Amygdala (tissue), 56 donors: ENCODE measurements at regions not wholly inside any gene's neighbourhood (a gene's known extent, or its start where the extent isn't known, plus 50 kb on each side); places are given as distances from the start of the nearest gene placed in this dataset.
"Not testable (repeated sequence)": the region's sequence is repeated elsewhere in the genome, so short reads cannot be mapped to it uniquely, and the experiment has no call there.

Source experiments
- DNase-seq, 56 donors: peaks; one replicate each; lab custom pipeline; 2025; lab: John Stamatoyannopoulos, UW

DNA sequence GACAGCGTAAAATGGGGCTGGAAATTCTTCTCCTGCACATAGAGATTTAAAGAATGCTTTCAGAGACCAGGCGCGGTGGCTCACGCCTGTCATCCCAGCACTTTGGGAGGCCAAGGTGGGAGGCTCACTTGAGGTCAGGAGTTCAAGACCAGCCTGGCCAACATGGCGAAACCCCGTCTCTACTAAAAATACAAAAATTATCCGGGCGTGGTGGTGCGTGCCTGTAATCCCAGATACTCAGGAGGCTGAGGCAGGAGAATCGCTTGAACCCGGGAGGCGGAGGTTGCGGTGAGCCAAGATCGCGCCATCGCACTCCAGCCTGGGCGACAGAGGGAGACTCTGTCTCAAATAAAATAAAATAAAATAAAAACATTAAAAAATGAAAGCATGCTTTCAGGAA, 107.4 kb downstream of the CRLF2 start:
- not testable (repeated sequence) for DNase-seq

- DNase-seq: no peak
These were observed 109.1 kb downstream of the CRLF2 start for GRCh38 chrX:1103360-1103759.

DNA sequence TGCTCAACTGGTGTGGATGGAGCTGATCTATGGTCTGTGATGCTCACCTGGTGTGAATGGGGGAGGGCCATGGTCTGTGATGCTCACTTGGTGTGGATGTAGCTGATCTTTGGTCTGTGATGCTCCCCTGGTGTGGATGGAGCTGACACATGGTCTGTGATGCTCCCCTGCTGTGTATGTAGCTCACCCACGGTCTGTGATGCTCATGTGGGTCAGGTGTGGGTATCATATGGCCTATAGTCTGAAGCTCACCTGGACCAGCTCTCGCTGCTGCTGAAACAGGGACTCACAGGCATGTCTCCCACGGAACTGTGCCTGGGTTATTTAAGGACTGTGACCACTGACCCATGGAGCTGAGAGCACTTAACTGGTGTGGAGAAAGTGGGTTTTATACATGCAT, 109.7 kb downstream of the CRLF2 start:
- no peak for DNase-seq

- not testable (repeated sequence) for DNase-seq
These were observed 110.2 kb downstream of the CRLF2 start for GRCh38 chrX:1102221-1102620.

DNA sequence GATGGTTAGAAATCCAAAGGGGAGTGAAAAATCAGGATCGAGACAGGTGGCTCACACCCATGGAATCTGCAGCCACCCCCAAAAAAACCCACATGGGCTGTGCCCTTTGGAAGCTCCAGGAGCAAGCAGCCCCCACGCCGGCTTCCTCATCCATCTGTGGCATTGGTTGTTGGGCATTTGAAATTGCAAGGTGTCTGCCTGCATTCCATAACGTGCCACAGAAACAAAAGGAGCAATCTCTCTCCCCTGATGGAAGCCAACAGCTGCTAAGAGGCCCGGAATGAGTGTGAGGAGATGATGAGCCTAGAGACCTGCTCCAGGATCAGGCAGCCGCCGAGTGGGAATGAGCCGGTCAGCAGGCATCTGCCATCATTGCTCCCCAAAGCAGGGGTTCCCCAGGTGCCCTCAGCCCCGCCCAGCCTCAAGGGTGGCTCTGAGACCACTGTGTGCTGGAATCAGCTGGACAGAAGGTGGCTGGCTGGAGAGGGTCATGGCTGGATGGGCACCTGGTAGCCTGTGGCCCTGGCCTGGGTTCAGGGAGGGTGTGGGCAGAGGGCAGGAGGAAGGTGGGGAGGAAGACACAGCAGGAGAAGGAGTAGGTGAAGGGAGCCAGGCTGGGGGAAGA, 113.2 kb downstream of the CRLF2 start:
- DNase-seq: no peak

DNA sequence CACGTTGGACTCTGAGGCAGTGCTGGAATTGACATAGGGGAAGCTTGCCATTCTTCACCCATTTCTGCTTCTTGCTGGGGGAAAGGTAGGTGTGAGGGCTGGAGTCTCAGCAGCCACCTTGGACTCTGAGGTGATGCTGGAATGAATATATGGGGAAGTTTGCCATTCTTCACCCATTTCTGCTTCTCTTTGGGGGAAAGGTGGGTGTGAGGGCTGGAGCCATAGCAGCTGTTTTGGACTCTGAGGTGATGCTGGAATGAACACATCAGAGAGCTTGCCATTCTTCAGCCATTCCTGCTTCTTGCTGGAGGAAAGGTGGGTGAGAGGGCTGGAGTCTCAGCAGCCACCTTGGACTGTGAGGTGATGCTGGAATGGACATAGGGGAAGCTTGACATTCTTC, 115.1 kb downstream of the CRLF2 start:
- no peak for DNase-seq

GRCh38 chrX:1094566-1095333, 117.7 kb downstream of the CRLF2 start:
- DNase-seq: no peak

GRCh38 chrX:1093586-1094421, 118.6 kb downstream of the CRLF2 start:
- no peak for DNase-seq

- DNase-seq: no peak
These were observed 119.3 kb downstream of the CRLF2 start for GRCh38 chrX:1093121-1093520.

DNA sequence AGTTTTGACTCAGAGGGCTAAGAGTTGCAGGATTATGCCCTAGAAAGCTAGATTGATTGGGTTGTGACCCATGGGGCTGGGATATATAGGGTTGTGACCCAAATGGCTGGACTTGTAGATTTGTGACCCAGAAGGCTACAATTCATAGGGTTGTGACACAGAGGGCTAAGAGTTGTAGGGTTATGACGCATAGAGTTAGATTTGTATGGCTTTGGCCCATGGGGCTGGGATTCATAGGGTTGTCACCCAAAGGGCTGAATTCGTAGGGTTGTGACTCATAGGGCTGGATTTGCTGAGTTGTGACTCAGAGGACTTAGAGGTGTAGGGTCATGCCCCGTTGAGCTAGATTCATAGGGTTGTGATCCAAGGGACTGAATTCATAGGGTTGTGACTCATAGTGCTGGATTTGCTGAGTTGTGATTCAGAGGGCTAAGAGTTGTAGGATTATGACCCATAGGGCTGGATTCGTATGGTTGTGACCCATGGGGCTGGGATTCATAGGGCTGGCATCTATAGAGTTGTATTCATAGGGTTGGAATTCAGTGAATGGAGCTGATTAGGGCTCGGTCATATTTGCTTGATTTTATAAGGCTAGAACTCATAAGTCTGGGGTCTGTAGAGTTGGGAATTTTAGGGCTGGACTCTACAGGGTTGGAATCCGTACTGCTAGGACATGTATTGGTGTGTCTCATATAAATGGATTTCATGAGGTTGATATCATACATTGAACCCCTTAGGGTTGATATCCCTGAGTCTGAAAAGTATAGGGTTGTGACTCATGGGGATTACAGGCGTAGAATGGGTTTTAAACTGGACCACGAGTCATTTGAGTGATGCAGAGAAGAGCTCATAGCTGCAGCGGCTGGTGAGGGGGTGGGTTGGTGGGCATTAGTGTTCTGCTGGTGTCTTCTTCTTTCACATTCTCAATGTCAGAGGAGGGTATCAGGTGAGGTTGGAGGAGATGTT, 125.7 kb downstream of the CRLF2 start:
- DNase-seq: no peak

GRCh38 chrX:1085871-1086270, 126.6 kb downstream of the CRLF2 start:
- DNase-seq: not testable (repeated sequence)

DNA sequence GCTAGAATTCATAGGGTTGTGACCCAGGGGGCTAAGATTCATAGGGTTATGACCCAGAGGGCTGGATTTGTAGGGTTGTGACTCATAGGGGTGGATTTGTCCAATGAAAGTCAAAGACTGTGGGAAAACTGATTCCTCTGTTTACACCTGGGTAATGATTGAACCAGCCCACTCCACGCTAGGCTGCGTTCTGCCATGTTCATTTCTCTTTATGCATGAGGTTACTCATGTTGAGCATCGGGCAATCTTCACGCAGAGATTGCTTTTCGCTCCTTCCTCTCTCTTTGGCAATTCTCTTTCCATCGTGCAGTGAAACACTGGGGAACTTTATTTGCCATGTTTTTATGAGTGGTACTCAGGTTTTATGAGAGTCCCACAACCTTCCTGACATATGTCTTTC, 127.8 kb downstream of the CRLF2 start:
- DNase-seq: no peak

DNA sequence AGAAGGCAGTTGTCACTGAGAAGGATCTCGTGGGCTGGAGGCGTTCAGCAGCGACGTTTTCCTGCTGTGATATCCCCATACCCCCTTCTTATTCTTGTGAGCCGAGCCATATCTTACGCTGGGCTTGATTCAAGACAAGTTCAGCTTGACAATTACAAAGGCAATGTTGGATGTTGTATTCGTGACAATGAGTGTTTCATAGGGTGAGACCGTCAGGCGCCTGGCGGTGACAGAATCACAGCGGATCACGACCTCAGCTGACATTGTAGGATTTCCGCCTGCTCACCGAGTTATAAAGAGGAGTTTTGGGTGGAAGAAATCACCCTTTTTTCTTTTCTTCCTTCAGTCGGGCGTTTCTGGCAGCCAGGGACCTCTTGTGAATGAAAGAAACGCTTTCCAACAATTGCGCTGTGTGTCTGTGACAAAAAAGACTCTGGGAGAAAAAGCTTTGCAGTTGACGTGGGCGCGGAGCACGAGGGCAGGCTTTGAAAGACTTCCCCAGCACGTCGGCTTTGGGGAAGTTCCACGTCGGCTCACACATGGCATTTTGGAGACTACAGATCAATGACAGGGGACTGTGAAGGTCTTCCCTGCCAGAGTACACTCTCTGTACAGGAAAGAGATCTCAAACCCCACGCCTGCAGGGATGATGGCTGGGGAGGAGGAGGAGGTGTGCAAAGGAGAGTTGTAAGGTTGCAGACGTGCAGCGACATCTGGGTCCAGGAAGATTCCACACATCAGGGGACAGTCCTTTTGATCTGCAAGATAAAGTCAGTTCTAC, 135.4 kb downstream of the CRLF2 start:
- DNase-seq: peak in 2 of 56 donors; percentile 0 to 8

GRCh38 chrX:1075741-1076140, 136.7 kb downstream of the CRLF2 start:
- no peak for DNase-seq

GRCh38 chrX:1075156-1075555, 137.3 kb downstream of the CRLF2 start:
- no peak for DNase-seq

DNA sequence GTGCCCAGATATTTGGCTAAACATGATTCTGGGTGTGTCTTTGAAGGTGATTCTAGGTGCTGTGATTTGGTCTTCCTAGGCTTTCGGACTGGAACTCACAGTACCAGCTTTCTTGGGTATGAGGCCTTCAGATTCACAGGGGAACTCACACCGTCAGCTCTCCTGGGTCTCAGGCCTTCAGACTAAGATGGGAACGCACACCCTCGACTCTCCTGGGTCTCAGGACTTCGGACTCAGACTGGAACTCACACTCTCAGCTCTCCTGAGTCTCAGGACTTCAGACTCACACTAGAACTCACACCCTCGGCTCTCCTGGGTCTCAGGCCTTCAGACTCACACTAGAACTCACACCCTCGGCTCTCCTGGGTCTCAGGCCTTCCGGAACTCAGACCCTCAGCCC, 137.7 kb downstream of the CRLF2 start:
- no peak for DNase-seq

GRCh38 chrX:1074172-1074571, 138.3 kb downstream of the CRLF2 start:
- DNase-seq: no peak

- no peak for DNase-seq
These were observed 139.6 kb downstream of the CRLF2 start for GRCh38 chrX:1072637-1073377.

GRCh38 chrX:1071351-1071750, 141.1 kb downstream of the CRLF2 start:
- DNase-seq: no peak
